ENCODE measurements at regions not wholly inside any gene's neighbourhood (a gene's known extent, or its start where the extent isn't known, plus 50 kb on each side); places are given as distances from the start of the nearest gene placed in this dataset.

DNA sequence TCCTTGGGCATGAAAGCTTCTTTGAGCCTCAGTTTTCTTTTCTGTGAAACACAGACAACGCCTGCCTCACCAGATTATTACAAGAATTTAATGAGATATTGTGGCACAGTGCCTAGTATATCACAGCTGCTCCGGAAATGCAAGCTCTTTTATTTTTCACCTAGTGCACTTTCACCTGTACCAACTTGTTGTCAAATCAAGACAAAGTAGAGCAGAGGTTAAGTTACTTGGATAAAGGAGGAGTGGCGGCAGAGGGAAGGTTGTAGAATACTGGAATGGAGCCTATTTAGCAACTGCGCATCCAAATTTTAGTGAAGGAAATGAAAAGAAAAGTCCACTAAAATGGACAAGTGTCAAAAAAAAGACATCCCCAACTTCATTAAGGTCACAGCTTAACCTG is 54.9 kb upstream of the RHOBTB1 start:
- no peak for DNase-seq (ENCODE audit: low spot score)
- Mint-ChIP-seq H3K27ac (no peak overlapping the region), H3K9me3 (no peaks in the 10 kb centered on the region), H3K27me3 (ENCODE audit: insufficient read depth) (peaks cover 42% of the 10 kb centered on the region), H3K36me3 (ENCODE audit: low read depth) (no peaks in the 10 kb centered on the region), H3K4me3 (no peak overlapping the region), H3K4me1 (ENCODE audit: low read depth) (no peaks in the 10 kb centered on the region)
- intact Hi-C loops (cut with micrococcal nuclease) = no loop called here

DNA sequence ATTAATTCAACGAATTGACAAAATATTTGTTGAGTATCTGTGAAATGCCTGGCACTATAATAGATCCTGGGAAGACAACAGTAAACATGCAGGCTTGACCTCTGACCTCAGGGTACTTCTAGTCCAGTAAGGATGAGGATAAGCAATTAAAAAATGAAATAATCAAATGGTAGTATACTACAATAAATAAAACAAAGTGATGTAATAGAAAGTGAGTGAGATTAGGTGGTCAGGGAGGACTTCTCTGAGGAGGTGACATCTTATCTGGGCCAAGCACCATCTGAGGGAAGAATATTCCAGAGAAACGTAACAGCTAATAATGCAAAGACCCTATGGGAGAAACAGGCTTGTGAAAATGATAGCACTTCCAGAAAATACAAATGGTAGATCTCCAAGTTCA is 50.1 kb upstream of the RHOBTB1 start:
- no peaks in the 10 kb centered on the region for H3K4me1 Mint-ChIP-seq (ENCODE audit: low read depth)
- H3K36me3 Mint-ChIP-seq (ENCODE audit: low read depth) = no peaks in the 10 kb centered on the region
- intact Hi-C loops (cut with micrococcal nuclease) = no loop called here
- peaks cover 7% of the 10 kb centered on the region for H3K27me3 Mint-ChIP-seq (ENCODE audit: insufficient read depth)
- H3K4me3 Mint-ChIP-seq = no peak overlapping the region
- H3K9me3 Mint-ChIP-seq = no peaks in the 10 kb centered on the region
- no peak overlapping the region for H3K27ac Mint-ChIP-seq
- DNase-seq (ENCODE audit: low spot score) = no peak
